HCT116 (cell line): ENCODE measurements at regions not wholly inside any gene's neighbourhood (a gene's known extent, or its start where the extent isn't known, plus 50 kb on each side); places are given as distances from the start of the nearest gene placed in this dataset.

ENCODE experiments used
- ATAC-seq: fragments of 200-7000 bp; cut with Tn5 transposase; 2 replicates; pipeline ENCODE4 v1.9.1; 2020; ENCODE audit warnings: mild to moderate bottlenecking, moderate library complexity
- BruUV-seq: library from RNA; stranded (reverse); fragments of 400-500 nt; replicated peaks from 2 replicates; lab custom pipeline; 2021; lab: Mats Ljungman, UMichigan
- CTCF ChIA-PET: fragments of 300-600 bp; sonication (Branson Sonifier 250); formaldehyde crosslinking; loops from one replicate; lab custom pipeline; 2021; ENCODE audit warnings: antibody characterized with exemption; lab: Charles Lee
- POLR2A ChIA-PET: fragments of 300-600, 350-600 bp; sonication (Branson Sonifier 250); formaldehyde crosslinking; loops from one replicate; lab custom pipeline; 2021; ENCODE audit warnings: antibody characterized with exemption; lab: Charles Lee
- RAD21 ChIA-PET, 2 experiments: fragments of 300-600 bp; sonication (Branson Sonifier 250); formaldehyde crosslinking; loops; one replicate each; lab custom pipeline; 2023; ENCODE audit warnings: low total read pairs in 2 of 2; ENCODE audit not compliant: uncharacterized antibody in 2 of 2, unreplicated experiment in 2 of 2, low non-redundant PET in 1 of 2; lab: Charles Lee
- DNase-seq: peaks from one replicate; pipeline ENCODE4 v3.0.0-alpha.2; 2010; ENCODE audit warnings: low read depth, low spot score
- H2AFZ ChIP-seq: fragments of 200-600 bp; shearing (Covaris generic), sonication (generic); 2 replicates; pipeline ENCODE4 v1.6.1; 2017; ENCODE audit warnings: low read depth, mixed run types, mixed read lengths, antibody characterized with exemption, low read length; ENCODE audit not compliant: poor library complexity, severe bottlenecking
- H3K27ac ChIP-seq: 2 replicates; pipeline ENCODE4 v1.5.1; 2012; ENCODE audit warnings: low read depth, low read length
- H3K27me3 ChIP-seq: fragments of 200-600 bp; sonication (generic); 2 replicates; pipeline ENCODE4 v1.6.1; 2016; ENCODE audit warnings: mixed run types, low read length, mixed read lengths; ENCODE audit not compliant: insufficient read depth
- H3K36me3 ChIP-seq, 2 experiments: fragments of 200-500 bp in 1 of 2; fragments of 200-600 bp in 1 of 2; sonication (Bioruptor generic) in 1 of 2; sonication (generic) in 1 of 2; 2 replicates each; pipeline versions ENCODE4 v1.5.1 to v1.6.1; 2014 to 2016; ENCODE audit warnings: low read length in 2 of 2, inconsistent platforms in 1 of 2, mixed read lengths in 1 of 2, mixed run types in 1 of 2; ENCODE audit not compliant: insufficient read depth in 2 of 2, control insufficient read depth in 1 of 2
- H3K4me1 ChIP-seq, 2 experiments: fragments of 200-600 bp in 1 of 2; sonication (generic) in 1 of 2; 2 replicates each; pipeline versions ENCODE4 v1.5.1 to v1.6.1; 2012 to 2017; ENCODE audit warnings: low read length in 2 of 2, inconsistent platforms in 1 of 2, mild to moderate bottlenecking in 1 of 2, mixed read lengths in 1 of 2, mixed run types in 1 of 2, moderate library complexity in 1 of 2; ENCODE audit not compliant: insufficient read depth in 2 of 2, control insufficient read depth in 1 of 2
- H3K4me2 ChIP-seq: fragments of 200-600 bp; sonication (generic); 2 replicates; pipeline ENCODE4 v1.6.1; 2017; ENCODE audit warnings: mixed run types, low read length, mixed read lengths
- H3K4me3 ChIP-seq, 2 experiments: fragments of 200-600 bp in 1 of 2; sonication (generic) in 1 of 2; replicated peaks in 1 of 2; 2 replicates each; pipeline ENCODE4 v1.5.1; 2011 to 2016; ENCODE audit warnings: low read length in 2 of 2, control low read depth in 1 of 2, low read depth in 1 of 2, mild to moderate bottlenecking in 1 of 2, mixed read lengths in 1 of 2, mixed run types in 1 of 2
- H3K79me2 ChIP-seq: fragments of 200-600 bp; sonication (generic); 2 replicates; pipeline ENCODE4 v1.6.1; 2017; ENCODE audit warnings: mild to moderate bottlenecking, mixed run types, low read length, moderate library complexity, mixed read lengths; ENCODE audit not compliant: insufficient read depth
- H3K9ac ChIP-seq: fragments of 200-600 bp; sonication (generic); 2 replicates; pipeline ENCODE4 v1.6.1; 2016; ENCODE audit warnings: low read length, mixed read lengths
- H3K9me2 ChIP-seq: fragments of 200-600 bp; sonication (generic), shearing (Covaris generic); 2 replicates; pipeline ENCODE4 v1.6.1; 2017; ENCODE audit warnings: mixed run types, mild to moderate bottlenecking, moderate library complexity; ENCODE audit not compliant: insufficient read depth
- H3K9me3 ChIP-seq, 2 experiments: fragments of 200-500 bp in 1 of 2; fragments of 200-600 bp in 1 of 2; sonication (Bioruptor generic) in 1 of 2; sonication (generic) in 1 of 2; 2 replicates each; pipeline ENCODE4 v1.6.1; 2014 to 2017; ENCODE audit warnings: low read length in 2 of 2, mixed read lengths in 2 of 2, inconsistent platforms in 1 of 2, low read depth in 1 of 2, mild to moderate bottlenecking in 1 of 2, mixed run types in 1 of 2, moderate library complexity in 1 of 2; ENCODE audit not compliant: control insufficient read depth in 1 of 2, insufficient read depth in 1 of 2
- H4K20me1 ChIP-seq: fragments of 200-600 bp; sonication (generic), shearing (Covaris generic); 2 replicates; pipeline ENCODE4 v1.6.1; 2017; ENCODE audit warnings: mixed run types, mild to moderate bottlenecking, moderate library complexity; ENCODE audit not compliant: insufficient read depth
- ATF3 ChIP-seq: IDR thresholded peaks from 2 replicates; pipeline ENCODE4 v1.6.1; 2012
- CBX3 ChIP-seq: IDR thresholded peaks from 2 replicates; pipeline ENCODE4 v1.6.1; 2012; ENCODE audit warnings: low read depth
- CEBPB ChIP-seq: IDR thresholded peaks from 2 replicates; pipeline ENCODE4 v1.6.1; 2012; ENCODE audit warnings: low read depth
- EGR1 ChIP-seq: IDR thresholded peaks from 2 replicates; pipeline ENCODE4 v1.6.1; 2012; ENCODE audit warnings: low read depth
- ELF1 ChIP-seq: IDR thresholded peaks from 2 replicates; pipeline ENCODE4 v1.6.1; 2012; ENCODE audit warnings: low read depth, borderline replicate concordance
- EZH2phosphoT487 ChIP-seq: fragments of 200-600 bp; IDR thresholded peaks from 2 replicates; pipeline ENCODE4 v1.6.1; 2018; ENCODE audit warnings: antibody characterized with exemption, borderline replicate concordance
- FOSL1 ChIP-seq: IDR thresholded peaks from 2 replicates; pipeline ENCODE4 v1.6.1; 2012; ENCODE audit warnings: low read depth
- POLR2AphosphoS5 ChIP-seq: IDR thresholded peaks from 2 replicates; pipeline ENCODE4 v1.6.1; 2011; ENCODE audit warnings: mild to moderate bottlenecking, low read depth, low read length, moderate library complexity
- RAD21 ChIP-seq: IDR thresholded peaks from 2 replicates; pipeline ENCODE4 v1.6.1; 2012; ENCODE audit warnings: low read depth, mild to moderate bottlenecking
- SIN3A ChIP-seq: IDR thresholded peaks from 2 replicates; pipeline ENCODE4 v1.6.1; 2012; ENCODE audit warnings: low read depth
- SP1 ChIP-seq: IDR thresholded peaks from 2 replicates; pipeline ENCODE4 v1.6.1; 2012; ENCODE audit warnings: low read depth
- SRF ChIP-seq: IDR thresholded peaks from 2 replicates; pipeline ENCODE4 v1.6.1; 2012; ENCODE audit warnings: low read depth
- TCF7L2 ChIP-seq: IDR thresholded peaks from 2 replicates; pipeline ENCODE4 v1.7.0; 2011; ENCODE audit warnings: borderline replicate concordance, inconsistent platforms; ENCODE audit not compliant: insufficient read depth, insufficient read length; ENCODE audit errors: extremely low read depth
- ZBTB33 ChIP-seq: IDR thresholded peaks from 2 replicates; pipeline ENCODE4 v1.6.1; 2011; ENCODE audit warnings: mild to moderate bottlenecking, low read length, moderate library complexity; ENCODE audit not compliant: insufficient replicate concordance; ENCODE audit errors: extremely low read depth
- ZFX ChIP-seq: fragments of 450-650 bp; IDR thresholded peaks from 2 replicates; pipeline ENCODE4 v1.6.1; 2017
- ZNF274 ChIP-seq: fragments of 200-500 bp; sonication (Bioruptor generic); IDR thresholded peaks from 2 replicates; pipeline ENCODE4 v1.6.1; 2014; ENCODE audit warnings: mild to moderate bottlenecking, low read depth, low read length, inconsistent platforms
- intact Hi-C: fragments of 100-400 bp; cut with micrococcal nuclease; formaldehyde crosslinking; loops from 2 replicates; pipeline ENCODE4 v1.10.0; 2022

- Histone ChIP-seq H3K27ac (no peak overlapping the region), H3K9me2 (no peaks in the 10 kb centered on the region), H3K9me3 (no peaks in the 10 kb centered on the region), H2AFZ (no peak overlapping the region), H3K27me3 (no peaks in the 10 kb centered on the region), H3K36me3 (no peaks in the 10 kb centered on the region), H4K20me1 (no peaks in the 10 kb centered on the region; the same call in 1 of the 2 replicates), H3K4me3 (no peak overlapping the region), H3K9ac (no peak overlapping the region), H3K79me2 (no peaks in the 10 kb centered on the region), H3K4me1 (no peaks in the 10 kb centered on the region), H3K4me2 (no peak overlapping the region)
- ATAC-seq (no peak), DNase-seq (no peak)
- POLR2A ChIA-PET = no interaction called here
- TF ChIP-seq CBX3 (no peak), EZH2phosphoT487 (no peak)
- no TSS peak for BruUV-seq
- intact Hi-C loops = no loop called here
- RAD21 ChIA-PET = no interaction called here
- CTCF ChIA-PET = no interaction called here
Measured at GRCh38 chr12:84648425-84648824, 264.2 kb downstream of the SLC6A15 start.

GRCh38 chr12:84644908-84645307 lies 267.7 kb downstream of the SLC6A15 start:
- no peaks in the 10 kb centered on the region for H3K4me1 ChIP-seq
- no peak for ATAC-seq
- H3K9me3 ChIP-seq = no peaks in the 10 kb centered on the region
- no peak overlapping the region for H3K4me3 ChIP-seq
- no peaks in the 10 kb centered on the region; the same call in 1 of the 2 replicates for H4K20me1 ChIP-seq
- BruUV-seq = no TSS peak
- RAD21 ChIA-PET = no interaction called here
- H3K4me2 ChIP-seq = no peak overlapping the region
- CTCF ChIA-PET = no interaction called here
- no peaks in the 10 kb centered on the region for H3K27me3 ChIP-seq
- no peak overlapping the region for H3K27ac ChIP-seq
- intact Hi-C loops = no loop called here
- POLR2A ChIA-PET = no interaction called here
- no peaks in the 10 kb centered on the region for H3K36me3 ChIP-seq
- no peak overlapping the region for H3K9ac ChIP-seq
- no peak for DNase-seq
- H3K9me2 ChIP-seq = no peaks in the 10 kb centered on the region
- H3K79me2 ChIP-seq = no peaks in the 10 kb centered on the region
- no peak for TF ChIP-seq CBX3
- TF ChIP-seq ZBTB33 = no peak
- TF ChIP-seq TCF7L2 = no peak
- no peak for TF ChIP-seq EGR1
- TF ChIP-seq RAD21 = no peak
- no peak for TF ChIP-seq CEBPB
- no peak for TF ChIP-seq ATF3
- no peak for TF ChIP-seq SIN3A
- TF ChIP-seq SRF = no peak
- no peak for TF ChIP-seq ZFX
- no peak for TF ChIP-seq SP1
- TF ChIP-seq POLR2AphosphoS5 = no peak
- TF ChIP-seq ELF1 = no peak
- no peak for TF ChIP-seq ZNF274
- no peak for TF ChIP-seq FOSL1
- TF ChIP-seq, all 23 proteins: peak for 0
- H2AFZ ChIP-seq = no peak overlapping the region
